ENCODE measurements at regions not wholly inside any gene's neighbourhood (a gene's known extent, or its start where the extent isn't known, plus 50 kb on each side); places are given as distances from the start of the nearest gene placed in this dataset.

DNA sequence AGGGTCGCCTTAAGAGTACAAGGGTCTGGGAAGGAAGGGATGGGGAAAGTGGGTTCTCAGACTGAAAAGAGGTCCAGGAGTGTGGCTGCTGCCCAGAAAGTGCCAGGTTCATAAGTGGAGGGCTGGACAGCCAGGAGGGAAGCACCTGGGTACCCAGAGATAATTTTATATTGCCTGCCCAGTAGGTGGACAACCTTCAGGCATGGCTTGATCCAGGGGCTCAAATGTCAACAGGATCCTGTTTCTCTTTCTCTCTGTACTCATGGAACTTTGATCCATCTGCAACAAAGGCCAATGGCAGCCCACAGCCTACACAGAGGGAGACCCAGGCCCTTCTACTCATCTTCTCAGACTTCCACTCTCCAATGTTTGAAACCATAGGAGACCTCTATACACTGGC, 80.5 kb upstream of the GRK3 start (continued):
- TF ChIP-seq NRF1 (IDR thresholded peaks at IDR 0.05; ENCODE audit: low read depth, low read length) = no peak

Data from H1 (cell line).